ENCODE measurements at regions not wholly inside any gene's neighbourhood (a gene's known extent, or its start where the extent isn't known, plus 50 kb on each side); places are given as distances from the start of the nearest gene placed in this dataset.

DNA sequence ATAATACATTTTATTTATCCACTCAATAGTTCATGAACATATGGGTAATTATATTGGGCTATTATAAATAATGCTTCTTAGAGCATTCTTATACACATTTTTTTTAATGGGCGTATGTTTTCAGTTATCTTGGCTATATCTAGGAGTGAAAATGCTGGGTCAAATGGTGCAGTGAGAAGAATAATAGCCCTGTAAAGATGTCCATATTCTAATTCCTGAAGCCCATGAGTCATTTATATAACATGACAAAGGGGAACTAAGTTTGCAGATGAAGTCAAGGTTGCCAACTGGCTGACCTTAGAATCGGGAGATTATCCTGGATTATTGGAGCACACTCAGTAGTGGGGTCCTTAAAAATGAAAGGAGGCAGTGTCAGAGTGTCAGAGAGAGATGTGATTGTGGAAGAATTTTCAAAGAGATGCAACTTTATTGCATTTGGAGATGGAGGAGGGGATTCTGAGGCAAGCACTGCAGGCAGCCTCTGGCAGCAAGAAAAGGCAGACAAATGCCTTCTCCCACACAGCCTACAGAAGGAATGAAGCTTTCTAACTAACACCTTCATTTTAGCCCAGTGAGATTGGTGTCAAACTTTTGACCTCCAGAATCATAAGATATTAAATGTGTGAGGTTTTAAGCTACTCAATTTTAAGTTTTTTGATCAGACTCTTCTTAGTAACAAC lies 106.1 kb upstream of the HS3ST1 start:
- Mint-ChIP-seq H3K27ac (no peak overlapping the region), H3K4me1 (ENCODE audit: low read depth) (no peaks in the 10 kb centered on the region), H3K4me3 (no peak overlapping the region), H3K36me3 (peaks cover 5% of the 10 kb centered on the region), H3K27me3 (no peaks in the 10 kb centered on the region), H3K9me3 (ENCODE audit: low read depth) (peaks cover 7% of the 10 kb centered on the region)

DNA sequence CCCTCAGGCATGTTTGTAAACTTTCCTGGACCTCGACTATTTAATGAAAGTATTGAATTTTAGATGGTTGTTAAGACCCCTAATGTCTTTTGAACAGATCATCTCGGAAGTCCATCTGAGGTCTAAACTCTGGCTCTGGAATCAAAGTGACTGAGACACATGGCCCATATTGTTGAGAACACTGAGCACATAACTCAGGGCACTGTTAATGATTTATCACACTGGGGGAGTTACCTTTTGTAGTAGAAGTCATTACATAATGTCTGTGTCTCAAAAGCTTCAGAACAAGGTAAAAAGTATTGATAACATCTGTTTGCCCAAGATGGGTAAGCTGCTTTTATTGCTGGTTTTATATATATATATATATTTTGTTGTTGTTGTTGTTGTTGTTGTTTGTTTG lies 103.4 kb upstream of the HS3ST1 start:
- peaks cover 5% of the 10 kb centered on the region for H3K36me3 Mint-ChIP-seq
- H3K27me3 Mint-ChIP-seq: no peaks in the 10 kb centered on the region
- no peaks in the 10 kb centered on the region for H3K4me1 Mint-ChIP-seq (ENCODE audit: low read depth)
- peaks cover 7% of the 10 kb centered on the region for H3K9me3 Mint-ChIP-seq (ENCODE audit: low read depth)
- no peak overlapping the region for H3K27ac Mint-ChIP-seq
- H3K4me3 Mint-ChIP-seq: no peak overlapping the region

DNA sequence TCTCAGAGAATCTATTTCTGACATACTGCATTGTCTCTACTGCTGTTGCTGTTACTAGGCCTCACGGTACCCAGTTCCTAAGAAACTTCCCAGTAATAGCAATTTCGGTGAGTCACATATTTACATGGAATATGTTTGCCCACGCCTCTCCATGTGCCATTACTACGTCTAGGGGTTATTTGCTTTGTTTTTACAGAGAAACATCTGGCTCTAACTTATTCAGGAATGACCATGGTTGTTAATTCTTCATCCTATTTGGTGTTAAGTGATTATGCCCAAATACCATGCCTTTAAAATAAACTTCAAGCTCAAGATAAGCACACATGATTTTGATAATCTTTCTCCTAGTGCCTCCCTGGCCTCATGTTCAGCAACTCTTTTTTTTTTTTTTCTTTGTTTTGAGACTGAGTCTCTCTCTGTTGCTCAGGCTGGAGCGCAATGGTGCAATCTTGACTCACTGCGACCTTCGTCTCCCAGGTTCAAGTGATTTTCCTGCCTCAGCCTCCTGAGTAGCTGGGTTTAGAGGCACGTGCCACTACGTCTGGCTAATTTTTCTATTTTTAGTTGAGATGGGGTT lies 101.0 kb upstream of the HS3ST1 start:
- H3K9me3 Mint-ChIP-seq (ENCODE audit: low read depth): peaks cover 7% of the 10 kb centered on the region
- H3K4me1 Mint-ChIP-seq (ENCODE audit: low read depth): no peaks in the 10 kb centered on the region
- peaks cover 5% of the 10 kb centered on the region for H3K36me3 Mint-ChIP-seq
- no peak overlapping the region for H3K27ac Mint-ChIP-seq
- no peaks in the 10 kb centered on the region for H3K27me3 Mint-ChIP-seq
- no peak overlapping the region for H3K4me3 Mint-ChIP-seq

DNA sequence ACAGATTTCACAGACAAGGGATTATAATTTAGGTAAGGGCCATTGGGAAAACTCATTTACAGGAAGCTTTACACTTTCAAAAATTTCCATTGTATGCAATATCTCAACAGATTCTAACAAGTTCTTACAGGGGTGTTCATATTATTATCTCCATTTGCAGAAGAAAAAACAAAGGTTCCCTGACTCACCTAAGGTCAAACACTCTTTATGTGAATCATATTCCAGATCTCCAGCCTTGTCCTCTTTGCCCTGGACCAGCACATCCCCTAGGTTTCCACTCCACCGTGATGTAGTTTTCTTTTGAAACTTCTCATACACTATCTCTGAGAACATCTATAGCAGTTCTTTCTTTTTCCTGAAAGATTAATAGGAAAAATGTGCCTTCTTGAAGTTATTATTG lies 96.4 kb upstream of the HS3ST1 start:
- no peak overlapping the region for H3K27ac Mint-ChIP-seq
- no peaks in the 10 kb centered on the region for H3K4me1 Mint-ChIP-seq (ENCODE audit: low read depth)
- H3K9me3 Mint-ChIP-seq (ENCODE audit: low read depth): no peaks in the 10 kb centered on the region
- H3K4me3 Mint-ChIP-seq: no peak overlapping the region
- H3K36me3 Mint-ChIP-seq: no peaks in the 10 kb centered on the region
- no peaks in the 10 kb centered on the region for H3K27me3 Mint-ChIP-seq

DNA sequence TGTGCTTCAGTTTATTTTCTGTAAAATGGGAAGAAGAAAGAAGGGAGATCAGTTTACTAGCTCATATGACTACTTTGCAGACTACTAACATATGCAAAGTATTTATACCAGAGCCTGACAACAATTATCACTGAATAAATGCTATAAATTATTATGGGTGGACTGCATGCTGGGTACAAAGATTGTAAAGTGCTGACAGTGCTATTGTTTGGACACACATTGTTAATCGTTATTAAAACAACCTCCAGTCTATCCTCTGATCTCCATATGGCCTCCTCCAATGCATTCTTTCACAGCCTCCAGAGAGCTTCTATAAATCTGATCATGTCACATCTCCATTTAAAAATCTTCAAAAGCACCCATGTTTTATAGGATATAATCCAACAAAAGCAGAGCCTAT lies 90.1 kb upstream of the HS3ST1 start:
- no peaks in the 10 kb centered on the region for H3K36me3 Mint-ChIP-seq
- no peak overlapping the region for H3K27ac Mint-ChIP-seq
- no peaks in the 10 kb centered on the region for H3K4me1 Mint-ChIP-seq (ENCODE audit: low read depth)
- no peaks in the 10 kb centered on the region for H3K27me3 Mint-ChIP-seq
- no peak overlapping the region for H3K4me3 Mint-ChIP-seq
- no peaks in the 10 kb centered on the region for H3K9me3 Mint-ChIP-seq (ENCODE audit: low read depth)

DNA sequence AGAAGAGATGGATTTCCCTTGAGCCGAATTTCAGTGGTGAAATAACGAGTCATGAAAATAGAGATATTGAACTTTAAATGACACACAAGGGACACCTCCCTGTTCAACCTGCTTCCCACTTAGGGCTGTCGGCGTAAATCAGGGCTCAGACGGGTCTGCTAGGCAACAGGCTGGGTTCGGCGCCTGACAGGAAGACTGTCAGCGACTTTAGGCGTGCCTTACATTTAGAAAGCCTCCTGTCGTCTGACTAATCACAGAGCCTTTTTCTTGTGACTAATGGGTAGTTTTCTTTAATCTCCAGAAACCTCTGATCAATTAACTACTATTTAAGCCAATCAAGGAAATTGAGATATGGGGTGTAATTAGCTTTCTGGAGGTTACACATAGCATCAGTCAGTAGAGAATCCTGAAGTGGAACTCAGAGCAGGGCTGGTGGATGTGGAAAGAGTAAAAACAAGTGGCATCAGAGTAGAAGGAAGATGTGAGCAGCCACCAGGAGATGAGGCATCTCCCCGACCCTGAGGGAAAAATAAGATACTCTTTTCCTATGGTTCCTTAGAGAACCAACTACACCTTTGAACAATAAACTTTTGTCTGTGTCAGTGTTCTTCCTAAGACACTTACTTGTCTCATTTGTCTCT lies 86.2 kb upstream of the HS3ST1 start:
- peaks cover 1% of the 10 kb centered on the region for H3K27me3 Mint-ChIP-seq
- H3K9me3 Mint-ChIP-seq (ENCODE audit: low read depth): no peaks in the 10 kb centered on the region
- H3K36me3 Mint-ChIP-seq: no peaks in the 10 kb centered on the region
- H3K27ac Mint-ChIP-seq: no peak overlapping the region
- no peaks in the 10 kb centered on the region for H3K4me1 Mint-ChIP-seq (ENCODE audit: low read depth)
- no peak overlapping the region for H3K4me3 Mint-ChIP-seq

DNA sequence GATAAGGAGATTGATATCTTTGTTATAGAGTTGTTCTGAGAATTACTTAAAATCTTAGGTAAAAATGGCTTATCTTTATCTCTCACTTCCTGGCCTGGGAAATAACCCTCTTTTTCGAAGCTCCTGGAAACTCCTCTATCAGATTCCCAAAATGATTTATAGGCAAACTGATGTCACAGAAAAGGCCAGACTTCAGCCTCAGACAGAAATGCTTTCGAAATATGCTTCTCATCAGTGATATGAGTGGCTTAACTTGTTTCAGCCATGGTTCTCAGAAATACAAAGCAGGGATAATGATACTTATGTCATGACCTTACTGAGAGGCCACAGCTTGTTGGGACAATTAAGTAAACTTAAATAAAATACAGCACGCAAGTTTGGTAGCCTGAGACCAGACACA lies 85.3 kb upstream of the HS3ST1 start:
- Mint-ChIP-seq H3K4me3 (no peak overlapping the region), H3K27ac (no peak overlapping the region), H3K27me3 (peaks cover 3% of the 10 kb centered on the region), H3K4me1 (ENCODE audit: low read depth) (no peaks in the 10 kb centered on the region), H3K9me3 (ENCODE audit: low read depth) (no peaks in the 10 kb centered on the region), H3K36me3 (no peaks in the 10 kb centered on the region)

DNA sequence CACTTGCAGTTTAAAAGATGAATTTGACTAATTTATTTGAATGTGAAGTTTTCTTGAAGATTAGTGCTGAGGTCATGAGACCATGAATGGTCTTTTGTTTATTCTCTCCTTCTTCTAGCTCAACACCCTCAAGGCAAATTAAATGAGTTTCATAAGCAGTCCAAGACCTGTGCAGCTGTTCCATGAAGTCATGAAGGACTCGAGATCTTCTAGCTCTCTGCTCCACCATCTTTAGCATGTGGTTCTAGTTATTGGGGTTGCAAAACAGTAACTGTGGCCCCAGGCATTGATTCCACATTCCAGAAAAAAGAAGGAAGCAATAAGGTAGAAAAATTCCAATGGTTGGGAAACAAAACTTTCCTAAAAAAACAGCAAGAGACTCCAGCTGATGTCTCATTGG lies 84.2 kb upstream of the HS3ST1 start:
- H3K9me3 Mint-ChIP-seq (ENCODE audit: low read depth): no peaks in the 10 kb centered on the region
- H3K4me3 Mint-ChIP-seq: no peak overlapping the region
- H3K4me1 Mint-ChIP-seq (ENCODE audit: low read depth): no peaks in the 10 kb centered on the region
- H3K27me3 Mint-ChIP-seq: peaks cover 3% of the 10 kb centered on the region
- no peaks in the 10 kb centered on the region for H3K36me3 Mint-ChIP-seq
- H3K27ac Mint-ChIP-seq: no peak overlapping the region

DNA sequence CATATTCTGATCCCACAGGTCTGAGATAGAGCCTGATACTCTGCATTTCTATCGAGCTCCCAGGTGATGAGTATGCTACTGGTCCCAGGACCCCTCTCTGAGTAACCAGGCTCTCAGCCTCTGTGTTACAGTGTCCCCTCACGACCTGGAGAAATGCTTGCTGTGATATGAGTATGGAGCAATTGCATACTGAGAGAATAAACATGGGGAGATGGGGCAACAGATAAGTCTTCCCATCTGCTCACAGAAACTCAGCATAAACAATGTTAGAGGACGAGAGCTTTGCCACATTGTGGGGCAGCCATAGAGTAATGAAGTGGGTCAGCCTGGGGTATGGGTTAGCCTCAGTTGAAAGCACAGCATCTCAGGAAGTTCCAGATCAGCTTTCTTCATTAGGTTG lies 82.6 kb upstream of the HS3ST1 start:
- H3K4me1 Mint-ChIP-seq (ENCODE audit: low read depth): peaks cover 4% of the 10 kb centered on the region
- no peak overlapping the region for H3K27ac Mint-ChIP-seq
- H3K27me3 Mint-ChIP-seq: peaks cover 3% of the 10 kb centered on the region
- H3K9me3 Mint-ChIP-seq (ENCODE audit: low read depth): no peaks in the 10 kb centered on the region
- H3K4me3 Mint-ChIP-seq: no peak overlapping the region
- no peaks in the 10 kb centered on the region for H3K36me3 Mint-ChIP-seq

DNA sequence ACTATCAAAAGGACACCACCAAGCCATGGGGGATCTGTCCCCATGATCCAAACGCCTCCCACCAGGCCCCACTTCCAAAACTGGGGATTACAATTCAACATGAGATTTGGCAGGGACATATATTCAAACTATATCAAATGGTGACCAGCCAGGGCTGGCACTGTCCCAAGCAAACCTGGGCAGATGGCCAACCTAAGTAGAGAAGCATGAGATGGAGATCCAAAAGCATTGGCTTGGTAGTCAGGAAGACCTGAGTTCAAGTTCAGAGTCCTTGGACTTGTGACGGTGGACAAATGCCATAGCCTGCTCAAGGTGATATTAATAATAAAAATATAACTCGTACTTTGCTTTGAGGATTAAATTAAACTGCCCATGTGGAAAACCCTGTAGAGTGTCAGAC lies 79.2 kb upstream of the HS3ST1 start:
- Mint-ChIP-seq H3K4me3 (no peak overlapping the region), H3K9me3 (ENCODE audit: low read depth) (no peaks in the 10 kb centered on the region), H3K27me3 (peaks cover 3% of the 10 kb centered on the region), H3K36me3 (no peaks in the 10 kb centered on the region), H3K27ac (no peak overlapping the region), H3K4me1 (ENCODE audit: low read depth) (peaks cover 22% of the 10 kb centered on the region)

DNA sequence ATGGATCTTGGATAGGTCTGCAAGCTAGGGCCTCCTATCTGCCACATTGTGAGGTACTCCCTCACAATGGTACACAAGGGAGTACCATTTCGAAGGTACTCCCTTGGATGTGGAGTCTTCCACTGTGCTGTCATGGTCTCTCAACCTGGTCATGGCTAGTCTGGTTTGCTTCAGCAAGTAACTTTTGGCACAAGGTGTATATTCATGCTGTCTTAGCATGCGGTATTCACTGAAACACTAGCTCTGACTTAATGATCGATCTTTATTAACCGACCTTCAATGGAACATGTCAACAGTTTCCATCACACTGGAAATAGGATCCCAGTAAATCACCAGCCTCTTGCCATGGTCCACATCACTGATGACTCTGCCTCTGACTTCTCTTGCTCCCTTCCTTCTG lies 77.5 kb upstream of the HS3ST1 start:
- Mint-ChIP-seq H3K36me3 (no peaks in the 10 kb centered on the region), H3K9me3 (ENCODE audit: low read depth) (no peaks in the 10 kb centered on the region), H3K4me3 (no peak overlapping the region), H3K27me3 (peaks cover 3% of the 10 kb centered on the region), H3K27ac (no peak overlapping the region), H3K4me1 (ENCODE audit: low read depth) (peaks cover 22% of the 10 kb centered on the region)

DNA sequence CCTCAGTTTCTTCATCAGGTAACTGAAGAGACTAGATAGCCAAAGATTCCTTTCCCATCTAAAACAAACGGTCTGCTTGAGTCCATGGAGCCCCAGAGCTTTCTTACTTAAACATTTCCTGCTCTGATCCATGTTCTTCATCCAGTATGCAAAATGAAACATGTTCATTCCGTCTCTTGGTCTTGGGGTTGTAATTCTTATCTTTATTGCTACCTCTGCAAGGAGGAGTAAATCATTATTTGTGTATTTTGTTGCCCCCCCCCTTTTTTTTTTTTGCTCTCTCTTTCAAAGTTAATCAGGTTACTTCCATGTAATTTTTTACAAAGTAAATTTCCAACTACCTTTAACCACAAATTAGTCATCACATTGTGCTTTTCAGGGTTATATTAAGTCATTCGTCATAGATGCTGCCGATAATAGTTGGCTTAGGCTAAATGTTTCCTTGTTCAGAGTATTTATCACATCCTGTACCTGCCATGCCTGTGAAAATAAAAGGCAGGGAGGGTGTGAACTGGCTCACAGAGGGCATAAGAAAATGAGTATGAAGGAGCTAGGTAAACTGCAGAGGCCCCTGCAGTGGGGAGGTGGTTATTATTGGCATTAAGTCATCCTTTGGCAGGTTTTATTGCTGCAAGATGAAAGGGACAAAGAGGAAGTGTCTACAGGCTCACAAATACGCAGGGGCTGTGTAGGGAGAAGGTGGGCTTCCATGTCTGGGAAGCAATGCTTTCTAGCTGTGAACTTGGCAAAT lies 76.7 kb upstream of the HS3ST1 start:
- no peaks in the 10 kb centered on the region for H3K9me3 Mint-ChIP-seq (ENCODE audit: low read depth)
- peak overlapping the region; percentile 77 for H3K27ac Mint-ChIP-seq
- peak overlapping the region; percentile 44 for H3K4me3 Mint-ChIP-seq
- no peaks in the 10 kb centered on the region for H3K36me3 Mint-ChIP-seq
- peaks cover 3% of the 10 kb centered on the region for H3K27me3 Mint-ChIP-seq
- H3K4me1 Mint-ChIP-seq (ENCODE audit: low read depth): peaks cover 22% of the 10 kb centered on the region

DNA sequence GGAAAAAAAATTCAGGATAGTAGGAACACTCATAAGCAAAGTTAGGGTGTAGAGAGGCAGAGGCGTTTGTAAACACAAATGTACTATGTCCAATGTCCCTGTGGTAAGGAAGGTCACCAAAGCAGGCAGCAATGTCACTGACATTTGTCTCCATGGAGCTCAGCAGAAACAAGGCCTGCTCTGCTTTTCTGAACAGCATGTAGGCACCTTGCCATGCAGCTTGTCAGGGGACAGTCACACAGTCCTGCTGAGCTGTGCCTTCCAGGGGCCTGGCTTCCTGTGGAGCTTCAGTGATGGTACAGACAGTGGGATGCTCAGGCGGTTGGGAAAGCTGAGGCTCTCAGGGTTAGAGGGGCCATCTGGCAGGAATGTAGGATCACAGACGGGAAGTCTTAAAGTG lies 74.5 kb upstream of the HS3ST1 start:
- Mint-ChIP-seq H3K27me3 (no peaks in the 10 kb centered on the region), H3K27ac (no peak overlapping the region), H3K36me3 (no peaks in the 10 kb centered on the region), H3K4me1 (ENCODE audit: low read depth) (peaks cover 22% of the 10 kb centered on the region), H3K9me3 (ENCODE audit: low read depth) (peaks cover 5% of the 10 kb centered on the region), H3K4me3 (no peak overlapping the region)

DNA sequence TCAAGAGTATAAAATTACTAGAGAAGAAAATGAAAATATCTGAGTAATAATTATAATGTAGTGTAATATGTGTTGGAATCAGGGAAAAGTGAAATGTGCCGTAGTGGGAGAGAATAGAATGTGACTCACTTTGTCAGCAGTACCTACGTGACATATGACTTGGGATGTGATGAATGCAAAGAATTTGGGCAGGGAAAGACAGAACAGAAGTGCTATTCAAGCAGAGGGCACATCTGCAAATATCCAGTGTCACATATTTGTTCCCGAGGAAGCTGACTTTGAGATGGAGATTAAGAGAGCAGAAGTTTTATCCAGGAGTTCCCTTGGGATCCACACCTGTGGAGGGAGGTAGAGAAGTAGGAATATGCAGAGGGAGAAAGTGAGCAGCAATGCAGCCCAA lies 69.3 kb upstream of the HS3ST1 start:
- H3K36me3 Mint-ChIP-seq: peaks cover 5% of the 10 kb centered on the region
- no peak overlapping the region for H3K4me3 Mint-ChIP-seq
- peaks cover 5% of the 10 kb centered on the region for H3K4me1 Mint-ChIP-seq (ENCODE audit: low read depth)
- H3K27ac Mint-ChIP-seq: no peak overlapping the region
- H3K9me3 Mint-ChIP-seq (ENCODE audit: low read depth): peaks cover 9% of the 10 kb centered on the region
- peaks cover 3% of the 10 kb centered on the region for H3K27me3 Mint-ChIP-seq

DNA sequence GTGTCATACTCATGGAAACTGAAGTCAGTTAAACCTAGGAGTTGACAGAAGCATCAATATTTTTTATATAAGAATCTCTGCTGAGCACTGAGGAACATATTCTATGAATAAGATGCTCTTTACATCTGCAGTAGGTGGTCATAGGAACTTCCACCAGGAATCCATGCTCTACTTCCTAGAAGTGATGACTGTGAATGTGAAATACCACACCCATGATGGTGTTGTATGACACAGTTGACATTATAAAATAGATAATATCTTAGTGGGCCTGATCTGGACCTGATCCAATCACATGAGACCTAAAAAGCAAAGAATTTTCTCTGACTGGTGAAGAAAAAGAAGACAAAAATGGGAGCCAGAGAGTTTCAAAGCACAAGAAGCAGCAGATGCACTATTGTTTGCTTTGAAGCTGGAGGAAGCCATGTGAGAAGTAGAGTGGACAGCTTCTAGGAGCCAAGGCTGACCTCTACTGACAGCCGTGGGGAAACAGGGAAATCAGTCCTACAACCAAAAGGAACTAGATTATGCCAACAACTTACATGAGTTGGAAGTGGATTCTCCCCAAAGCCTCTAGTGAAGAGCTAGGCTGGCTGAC lies 68.6 kb upstream of the HS3ST1 start:
- Mint-ChIP-seq H3K36me3 (peaks cover 5% of the 10 kb centered on the region), H3K27ac (no peak overlapping the region)

More for the DNA sequence above, 68.6 kb upstream of the HS3ST1 start:
- H3K27me3 Mint-ChIP-seq: peaks cover 3% of the 10 kb centered on the region
- H3K9me3 Mint-ChIP-seq (ENCODE audit: low read depth): peaks cover 9% of the 10 kb centered on the region
- H3K4me1 Mint-ChIP-seq (ENCODE audit: low read depth): peaks cover 5% of the 10 kb centered on the region
- H3K4me3 Mint-ChIP-seq: no peak overlapping the region

All from activated naive CD8-positive, alpha-beta T cell (primary cell).